ENCODE measurements at regions not wholly inside any gene's neighbourhood (a gene's known extent, or its start where the extent isn't known, plus 50 kb on each side); places are given as distances from the start of the nearest gene placed in this dataset.

- Histone ChIP-seq H3K4me3 (no peak overlapping the region), H3K36me3 (no peaks in the 10 kb centered on the region), H3K9me3 (peaks cover 0 to 4% (median 0%) of the 10 kb centered on the region in 12 donors), H3K27ac (no peak overlapping the region), H3K27me3 (no peaks in the 10 kb centered on the region), H3K4me1 (no peaks in the 10 kb centered on the region)
- intact Hi-C loops (cut with DNase I), result no loop called here
- 88 to 93% (median 90%) methylated on average over 2 of the region's 2 CpGs for WGBS, 4 donors
- ATAC-seq, result no peak
- no peak for TF ChIP-seq CTCF (IDR thresholded peaks at IDR 0.05)
- no peak for TF ChIP-seq POLR2A (IDR thresholded peaks at IDR 0.05)
- DNase-seq, result no peak
Observed at GRCh38 chr2:171227066-171227782, 66.5 kb upstream of the TLK1 start.

GRCh38 chr2:171226461-171226860, 65.8 kb upstream of the TLK1 start:
- Histone ChIP-seq H3K36me3 (no peaks in the 10 kb centered on the region), H3K9me3 (peaks cover 0 to 4% (median 0%) of the 10 kb centered on the region in 12 donors), H3K27ac (no peak overlapping the region), H3K27me3 (no peaks in the 10 kb centered on the region), H3K4me1 (no peaks in the 10 kb centered on the region), H3K4me3 (no peak overlapping the region)
- TF ChIP-seq POLR2A (IDR thresholded peaks at IDR 0.05), result no peak
- no peak for TF ChIP-seq CTCF (IDR thresholded peaks at IDR 0.05)
- DNase-seq (no peak), ATAC-seq (no peak)
- intact Hi-C loops (cut with DNase I), result no loop called here

- Histone ChIP-seq H3K27me3 (no peaks in the 10 kb centered on the region), H3K36me3 (no peaks in the 10 kb centered on the region), H3K4me3 (no peak overlapping the region), H3K27ac (no peak overlapping the region), H3K9me3 (peaks cover 0 to 4% (median 0%) of the 10 kb centered on the region in 12 donors), H3K4me1 (no peaks in the 10 kb centered on the region)
- intact Hi-C loops (cut with DNase I), result no loop called here
- no peak for ATAC-seq
- no peak for TF ChIP-seq CTCF (IDR thresholded peaks at IDR 0.05)
- no peak for DNase-seq
- 67 to 74% (median 72%) methylated on average over 1 of the region's 1 CpG for WGBS, 4 donors
Observed at GRCh38 chr2:171225989-171226388, 65.3 kb upstream of the TLK1 start.

GRCh38 chr2:171225302-171225980, 64.7 kb upstream of the TLK1 start:
- intact Hi-C loops (cut with DNase I), result no loop called here
- ATAC-seq (no peak), DNase-seq (no peak)
- Histone ChIP-seq H3K9me3 (peaks cover 0 to 4% (median 0%) of the 10 kb centered on the region in 12 donors), H3K27ac (no peak overlapping the region), H3K36me3 (no peaks in the 10 kb centered on the region), H3K4me3 (no peak overlapping the region), H3K4me1 (no peaks in the 10 kb centered on the region), H3K27me3 (no peaks in the 10 kb centered on the region)
- 74 to 87% (median 82%) methylated on average over 3 of the region's 3 CpGs for WGBS, 4 donors
- no peak for TF ChIP-seq CTCF (IDR thresholded peaks at IDR 0.05)
- TF ChIP-seq POLR2A (IDR thresholded peaks at IDR 0.05), result no peak
